Vagina (tissue), 2 donors: ENCODE measurements at regions not wholly inside any gene's neighbourhood (a gene's known extent, or its start where the extent isn't known, plus 50 kb on each side); places are given as distances from the start of the nearest gene placed in this dataset.

Experiments used
- POLR2A ChIP-seq, 2 donors: fragments of 450-650 bp; IDR thresholded peaks; one replicate each; pipeline ENCODE4 v1.6.1; 2017; ENCODE audit warnings: antibody characterized with exemption in 2 of 2, mild to moderate bottlenecking in 2 of 2, moderate library complexity in 2 of 2
- POLR2AphosphoS5 ChIP-seq, 2 donors: sonication (generic); formaldehyde crosslinking; IDR thresholded peaks; one replicate each; pipeline ENCODE4 v1.9.0; 2017; ENCODE audit warnings: antibody characterized with exemption in 2 of 2, mild to moderate bottlenecking in 2 of 2, low read depth in 1 of 2; ENCODE audit not compliant: insufficient read depth in 1 of 2
- TF ChIP-seq, protein P1 (sequence below), 3 experiments: fragments of 450-650 bp in 2 of 3; fragments of 200-600 bp in 1 of 3; sonication (generic) in 1 of 3; IDR thresholded peaks; one replicate each; pipeline ENCODE4 v1.5.1; 2017 to 2019; ENCODE audit warnings: antibody characterized with exemption in 3 of 3, mild to moderate bottlenecking in 2 of 3, moderate library complexity in 2 of 3

DNA sequence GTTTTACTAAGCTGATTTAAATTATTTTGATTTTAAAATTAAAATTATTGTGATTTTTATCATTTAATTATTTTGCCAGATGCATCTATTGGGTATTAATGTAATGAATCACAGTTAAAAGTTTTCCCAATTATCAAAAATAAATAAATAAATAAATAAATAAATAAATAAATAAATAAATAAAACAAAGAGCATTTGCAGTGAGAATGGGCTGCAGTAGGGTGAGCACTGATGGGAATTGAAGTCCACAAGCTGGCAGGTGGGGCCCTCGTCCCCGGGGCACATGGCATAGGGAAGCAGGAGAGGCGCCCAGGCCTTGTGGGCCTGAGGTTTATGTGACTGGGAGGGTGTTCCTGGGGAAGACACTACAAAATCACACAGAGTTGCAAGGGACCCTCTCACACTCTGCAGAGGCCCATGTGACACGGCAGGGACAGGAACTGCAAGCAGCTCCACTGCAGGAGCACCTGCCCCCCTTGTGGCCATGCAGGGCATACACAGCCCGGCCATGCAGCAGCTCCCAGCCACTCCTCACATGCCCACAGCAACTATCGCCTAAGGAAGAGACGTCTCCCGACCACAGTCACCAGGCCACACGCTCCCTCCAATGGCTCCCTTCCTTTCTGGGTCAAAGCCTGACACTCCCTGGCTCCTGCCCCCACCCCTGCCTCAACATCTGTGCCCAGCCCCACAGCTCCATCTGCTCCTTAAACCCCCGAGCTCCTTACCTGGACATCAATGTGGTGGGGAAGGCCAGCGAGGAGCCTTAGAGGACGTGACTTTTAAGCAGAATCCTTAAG lies 256.3 kb upstream of the SFSWAP start:
- TF ChIP-seq, protein P1, sequence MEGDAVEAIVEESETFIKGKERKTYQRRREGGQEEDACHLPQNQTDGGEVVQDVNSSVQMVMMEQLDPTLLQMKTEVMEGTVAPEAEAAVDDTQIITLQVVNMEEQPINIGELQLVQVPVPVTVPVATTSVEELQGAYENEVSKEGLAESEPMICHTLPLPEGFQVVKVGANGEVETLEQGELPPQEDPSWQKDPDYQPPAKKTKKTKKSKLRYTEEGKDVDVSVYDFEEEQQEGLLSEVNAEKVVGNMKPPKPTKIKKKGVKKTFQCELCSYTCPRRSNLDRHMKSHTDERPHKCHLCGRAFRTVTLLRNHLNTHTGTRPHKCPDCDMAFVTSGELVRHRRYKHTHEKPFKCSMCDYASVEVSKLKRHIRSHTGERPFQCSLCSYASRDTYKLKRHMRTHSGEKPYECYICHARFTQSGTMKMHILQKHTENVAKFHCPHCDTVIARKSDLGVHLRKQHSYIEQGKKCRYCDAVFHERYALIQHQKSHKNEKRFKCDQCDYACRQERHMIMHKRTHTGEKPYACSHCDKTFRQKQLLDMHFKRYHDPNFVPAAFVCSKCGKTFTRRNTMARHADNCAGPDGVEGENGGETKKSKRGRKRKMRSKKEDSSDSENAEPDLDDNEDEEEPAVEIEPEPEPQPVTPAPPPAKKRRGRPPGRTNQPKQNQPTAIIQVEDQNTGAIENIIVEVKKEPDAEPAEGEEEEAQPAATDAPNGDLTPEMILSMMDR (IDR thresholded peaks at IDR 0.05): peak in 2 of 3 experiments; percentile 39 to 52
- no peak for TF ChIP-seq POLR2AphosphoS5 (IDR thresholded peaks at IDR 0.05; ENCODE audit: insufficient read depth in 1 of 2, low read depth in 1 of 2)
- TF ChIP-seq POLR2A (IDR thresholded peaks at IDR 0.05): no peak
